HG02610 (cell line): ENCODE measurements at regions not wholly inside any gene's neighbourhood (a gene's known extent, or its start where the extent isn't known, plus 50 kb on each side); places are given as distances from the start of the nearest gene placed in this dataset.

Experiments
- ATAC-seq: cut with Tn5 transposase; IDR thresholded peaks from one replicate; pipeline ENCODE4 v1.9.1; 2021; ENCODE audit warnings: mild to moderate bottlenecking, moderate library complexity; ENCODE audit not compliant: unreplicated experiment

DNA sequence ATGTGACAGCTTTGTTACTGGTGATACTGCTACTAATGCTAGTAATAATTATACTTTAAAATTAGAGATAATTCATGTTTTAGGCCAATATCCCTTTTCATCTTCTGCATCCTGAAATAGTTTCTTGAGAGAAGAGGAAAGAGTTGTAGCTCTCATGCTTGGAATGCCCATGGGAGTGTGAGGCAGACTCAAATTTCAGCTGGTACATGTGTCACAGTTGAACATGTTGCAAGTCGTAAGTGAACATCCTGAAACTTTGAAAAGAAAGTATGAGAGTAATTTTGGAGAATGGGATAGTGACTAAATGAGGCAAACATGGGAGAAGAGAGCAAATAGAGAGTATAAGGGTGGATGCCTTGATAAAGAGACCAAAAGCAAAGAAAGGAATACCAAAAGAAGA is 168.0 kb downstream of the TMTC3 start:
- ATAC-seq: no peak

DNA sequence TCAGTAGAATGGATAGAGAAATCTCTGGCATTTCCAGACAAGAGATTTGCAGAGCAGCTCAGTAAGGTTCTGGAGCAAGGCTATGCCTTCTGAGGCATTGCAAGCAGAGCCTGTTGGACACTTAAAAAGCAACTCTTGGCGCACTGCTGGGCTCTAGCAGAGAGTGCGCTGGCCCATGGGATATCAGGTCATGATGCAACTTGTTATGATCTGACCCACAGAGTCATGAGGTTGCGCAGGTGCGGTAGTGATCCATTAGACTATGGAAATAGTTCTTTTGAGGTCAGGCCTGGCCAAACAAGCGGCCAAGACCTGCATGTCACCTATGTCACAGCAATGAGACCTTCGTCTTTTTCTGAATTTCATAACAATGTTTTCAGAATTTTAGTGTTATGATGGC is 168.6 kb downstream of the TMTC3 start:
- no peak for ATAC-seq

GRCh38 chr12:88313554-88313953 is 171.4 kb downstream of the TMTC3 start:
- ATAC-seq: peak; percentile 62

DNA sequence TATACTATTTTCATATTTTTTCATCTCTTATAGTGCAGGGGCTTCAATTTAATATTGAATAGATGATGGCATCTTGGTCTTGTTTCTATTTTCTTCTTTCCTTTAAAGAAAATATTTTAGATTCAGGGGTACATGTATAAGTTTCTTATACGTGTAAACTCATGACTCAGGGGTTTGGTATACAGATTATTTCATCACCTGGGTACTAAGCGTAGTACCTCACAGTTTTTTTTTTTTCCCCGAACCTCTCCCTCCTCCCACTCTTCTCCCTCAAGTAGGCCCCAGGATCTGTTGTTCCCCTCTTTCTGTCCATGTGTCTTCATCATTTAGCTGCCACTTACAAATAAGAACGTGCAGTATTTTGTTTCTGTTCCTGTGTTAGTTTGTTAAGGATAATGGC is 172.6 kb downstream of the TMTC3 start:
- ATAC-seq: no peak

DNA sequence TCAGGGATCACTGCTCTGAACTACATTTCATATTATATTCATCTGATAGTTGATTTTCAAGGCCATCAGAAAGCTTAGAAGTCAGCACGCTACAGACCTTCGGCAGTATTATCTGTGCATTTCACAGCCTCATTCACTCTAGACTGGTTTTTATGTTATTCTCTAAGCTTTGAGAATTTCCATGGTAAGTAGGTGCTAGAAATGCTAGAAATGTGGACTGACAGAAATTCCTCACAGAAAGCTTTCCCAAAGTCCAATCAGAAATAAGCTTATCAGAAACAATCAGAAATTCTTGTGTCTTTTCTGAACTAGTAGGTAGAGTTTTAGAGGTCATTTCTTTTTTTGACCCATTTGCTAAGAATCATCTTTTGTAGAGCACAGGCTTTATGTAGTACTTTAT is 176.6 kb downstream of the TMTC3 start:
- no peak for ATAC-seq

DNA sequence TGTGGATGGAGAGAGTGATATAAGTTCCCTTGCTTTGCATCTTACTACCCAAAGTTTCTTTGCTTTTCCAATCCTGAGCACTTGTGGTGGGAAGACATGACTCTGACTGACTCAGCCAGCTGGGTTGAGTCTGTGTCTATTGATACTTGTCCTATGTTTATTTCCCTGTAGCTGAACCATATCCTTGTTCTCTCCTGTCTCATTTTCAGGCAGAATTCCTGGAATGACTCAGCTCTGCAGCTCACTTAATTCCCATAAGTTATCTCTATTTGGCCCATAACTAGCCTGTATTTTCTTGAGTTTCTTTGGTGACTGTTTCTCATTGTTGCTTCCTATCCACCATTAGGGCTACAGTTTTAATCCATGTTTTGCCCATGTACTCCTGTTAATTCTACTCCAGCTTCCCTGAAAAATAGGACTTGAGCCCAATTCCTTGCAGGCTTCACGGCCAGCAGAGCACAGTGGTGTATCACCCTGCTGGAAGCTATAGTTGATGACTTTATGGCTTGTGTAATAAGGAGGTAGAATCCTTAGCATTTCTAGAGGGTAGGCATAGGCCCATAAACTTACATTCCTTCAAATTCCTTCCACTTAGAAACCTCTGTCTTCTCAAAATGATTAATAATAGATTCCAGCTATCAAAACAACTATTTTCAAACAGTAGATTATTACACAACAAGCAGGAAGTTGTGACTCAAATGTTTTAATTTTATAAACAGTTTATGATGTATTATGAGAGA is 183.1 kb downstream of the TMTC3 start:
- no peak for ATAC-seq

DNA sequence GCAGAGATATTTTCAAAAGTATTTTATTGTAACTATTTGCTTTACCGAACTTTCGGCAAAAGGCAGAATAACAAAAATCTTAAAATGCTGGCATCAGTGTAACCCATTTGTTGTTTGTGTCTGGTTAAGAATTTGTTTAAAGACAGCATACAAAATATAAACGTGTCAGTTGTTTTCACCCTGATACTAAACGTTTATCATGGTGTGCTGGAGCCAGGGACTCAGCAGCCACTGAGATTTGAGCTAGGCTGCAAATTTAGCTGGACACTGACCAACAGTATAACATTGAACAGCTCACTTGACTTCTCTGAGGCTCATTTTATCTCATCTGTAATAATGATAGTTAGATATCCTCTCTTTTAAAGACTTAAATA is 183.7 kb downstream of the TMTC3 start:
- ATAC-seq: no peak

GRCh38 chr12:88327276-88327675 is 185.2 kb downstream of the TMTC3 start:
- ATAC-seq: no peak

DNA sequence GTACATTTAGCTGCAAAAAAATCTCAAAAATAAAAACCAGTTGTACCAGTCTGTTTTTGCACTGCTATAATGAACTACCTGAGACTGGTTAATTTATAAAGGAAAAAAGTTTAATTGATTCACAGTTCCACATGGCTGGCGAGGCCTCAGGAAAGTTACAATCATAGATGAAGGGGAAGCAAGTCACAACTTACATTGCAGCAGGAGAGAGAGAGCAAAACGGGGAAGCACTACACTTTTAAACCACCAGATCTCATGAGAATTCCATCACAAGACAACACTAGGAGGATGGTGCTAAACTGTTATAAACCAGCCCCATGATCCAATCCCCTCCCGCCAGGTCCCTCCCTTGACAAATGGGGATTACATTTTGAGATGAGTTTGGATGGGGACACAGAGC is 186.0 kb downstream of the TMTC3 start:
- no peak for ATAC-seq

DNA sequence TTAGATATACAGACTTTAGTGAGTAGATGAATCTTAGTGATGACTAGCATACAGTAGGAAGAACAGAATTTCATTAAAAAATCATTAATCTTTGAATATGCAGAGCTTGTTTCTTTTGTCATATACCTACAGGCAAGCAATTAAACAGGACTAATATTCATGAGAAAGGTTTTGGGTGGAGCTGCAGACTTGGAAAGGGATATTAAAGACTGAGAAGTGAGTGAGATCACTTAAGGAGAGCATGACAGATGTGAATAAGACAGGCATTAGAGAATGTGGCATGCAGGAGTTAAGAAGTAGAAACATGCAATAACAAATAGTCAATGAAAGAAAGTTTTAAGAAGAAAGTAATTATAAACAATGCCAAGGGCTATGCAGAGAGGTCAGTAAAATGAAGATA is 187.7 kb downstream of the TMTC3 start:
- no peak for ATAC-seq

- peak; percentile 64 for ATAC-seq
Measured at GRCh38 chr12:88334271-88334670, 192.2 kb downstream of the TMTC3 start.

GRCh38 chr12:88336076-88336739 is 194.1 kb downstream of the TMTC3 start:
- ATAC-seq: no peak

- no peak for ATAC-seq
Measured at GRCh38 chr12:88338486-88338885, 196.4 kb downstream of the TMTC3 start.

GRCh38 chr12:88339254-88339949 is 197.3 kb downstream of the TMTC3 start:
- ATAC-seq: no peak

DNA sequence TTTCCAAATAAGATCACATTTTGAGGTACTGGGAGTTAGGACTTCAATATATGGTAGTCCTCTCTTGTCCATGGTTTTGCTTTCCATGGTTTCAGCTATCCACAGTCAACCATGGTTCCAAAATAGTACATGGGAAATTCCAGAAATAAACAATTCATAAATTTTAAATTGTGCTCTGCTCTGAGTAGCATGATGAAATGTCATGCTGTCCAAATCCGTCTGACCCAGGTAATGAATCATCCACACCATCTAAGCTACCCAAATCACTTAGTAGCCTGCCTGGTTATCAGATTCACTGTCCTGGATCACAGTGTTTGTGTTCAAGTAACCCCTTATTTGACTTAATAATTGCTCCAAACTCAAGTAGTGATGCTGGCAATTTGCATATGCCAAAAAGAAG is 197.9 kb downstream of the TMTC3 start:
- ATAC-seq: no peak

- ATAC-seq: no peak
Measured at GRCh38 chr12:88342251-88342806, 200.2 kb downstream of the TMTC3 start.

- no peak for ATAC-seq
Measured at GRCh38 chr12:88351146-88351545, 209.0 kb downstream of the TMTC3 start.

GRCh38 chr12:88354691-88355090 is 212.6 kb downstream of the TMTC3 start:
- ATAC-seq: no peak

- ATAC-seq: no peak
Measured at GRCh38 chr12:88360343-88360742, 218.2 kb downstream of the TMTC3 start.

- no peak for ATAC-seq
Measured at GRCh38 chr12:88361493-88361892, 218.8 kb downstream of the KITLG start.

DNA sequence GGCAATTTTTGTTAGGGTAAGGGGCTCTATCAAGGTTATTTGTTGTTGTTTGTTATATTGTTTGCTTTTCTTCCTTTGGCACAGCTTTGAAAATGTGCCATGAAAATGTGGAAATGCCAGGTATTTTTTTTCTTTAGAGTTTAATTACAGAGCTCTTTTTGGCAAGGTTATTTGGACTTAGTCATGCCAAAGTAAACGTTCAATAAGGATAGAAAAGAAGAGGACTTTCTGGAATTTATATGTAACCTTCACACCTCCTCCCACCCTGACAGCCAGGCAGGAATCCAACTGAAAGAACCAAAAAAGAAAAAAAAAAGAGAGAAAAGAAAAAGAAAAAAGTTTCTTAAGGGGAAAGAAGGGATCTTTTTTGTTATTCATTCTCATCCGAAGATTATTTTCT is 217.8 kb downstream of the KITLG start:
- no peak for ATAC-seq

- ATAC-seq: no peak
Measured at GRCh38 chr12:88365403-88365802, 214.9 kb downstream of the KITLG start.
